Skeletal muscle satellite cell (primary cell): ENCODE measurements at regions not wholly inside any gene's neighbourhood (a gene's known extent, or its start where the extent isn't known, plus 50 kb on each side); places are given as distances from the start of the nearest gene placed in this dataset.

Source experiments
- H3K27me3 ChIP-seq: 2 replicates; pipeline ENCODE4 v1.7.0; 2013; ENCODE audit warnings: low read length; ENCODE audit not compliant: control insufficient read depth, insufficient read depth
- H3K36me3 ChIP-seq: 2 replicates; pipeline ENCODE4 v1.7.0; 2013; ENCODE audit warnings: mild to moderate bottlenecking, control low read depth, low read length; ENCODE audit not compliant: insufficient read depth
- H3K4me1 ChIP-seq: 2 replicates; pipeline ENCODE4 v1.7.0; 2013; ENCODE audit warnings: low read length; ENCODE audit not compliant: control insufficient read depth, insufficient read depth
- H3K4me2 ChIP-seq: 2 replicates; pipeline ENCODE4 v1.7.0; 2013; ENCODE audit warnings: mild to moderate bottlenecking, low read length
- H3K4me3 ChIP-seq: 2 replicates; pipeline ENCODE4 v1.7.0; 2013; ENCODE audit warnings: low read length
- H3K9ac ChIP-seq: 2 replicates; pipeline ENCODE4 v1.7.0; 2013; ENCODE audit warnings: mild to moderate bottlenecking, low read depth, low read length, moderate library complexity
- H3K9me3 ChIP-seq: replicated peaks from 2 replicates; pipeline ENCODE4 v1.7.0; 2013; ENCODE audit warnings: mild to moderate bottlenecking, control low read depth, low read length

GRCh38 chr6:43980004-43980795 lies 147.1 kb downstream of the MRPL14 start:
- no peak overlapping the region for H3K4me2 ChIP-seq
- H3K4me3 ChIP-seq: no peak overlapping the region
- H3K9ac ChIP-seq: no peak overlapping the region
- H3K27me3 ChIP-seq: peaks cover 3% of the 10 kb centered on the region
- no peaks in the 10 kb centered on the region for H3K36me3 ChIP-seq
- H3K9me3 ChIP-seq: no peaks in the 10 kb centered on the region
- peaks cover 9% of the 10 kb centered on the region for H3K4me1 ChIP-seq

- Histone ChIP-seq H3K9ac (no peak overlapping the region), H3K36me3 (no peaks in the 10 kb centered on the region), H3K4me3 (no peak overlapping the region), H3K4me1 (peaks cover 15% of the 10 kb centered on the region), H3K27me3 (no peaks in the 10 kb centered on the region), H3K9me3 (no peaks in the 10 kb centered on the region), H3K4me2 (no peak overlapping the region)
Observed at GRCh38 chr6:43979525-43979924, 147.7 kb downstream of the MRPL14 start.

- no peak overlapping the region for H3K4me3 ChIP-seq
- peaks cover 21% of the 10 kb centered on the region for H3K4me1 ChIP-seq
- no peaks in the 10 kb centered on the region for H3K27me3 ChIP-seq
- H3K9ac ChIP-seq: no peak overlapping the region
- H3K9me3 ChIP-seq: no peaks in the 10 kb centered on the region
- H3K36me3 ChIP-seq: no peaks in the 10 kb centered on the region
- no peak overlapping the region for H3K4me2 ChIP-seq
Observed at GRCh38 chr6:43978473-43979346, 148.5 kb downstream of the MRPL14 start.

GRCh38 chr6:43977404-43978111 lies 149.7 kb downstream of the MRPL14 start:
- Histone ChIP-seq H3K4me2 (no peak overlapping the region), H3K27me3 (no peaks in the 10 kb centered on the region), H3K36me3 (no peaks in the 10 kb centered on the region), H3K4me3 (no peak overlapping the region), H3K4me1 (peaks cover 33% of the 10 kb centered on the region), H3K9ac (no peak overlapping the region), H3K9me3 (no peaks in the 10 kb centered on the region)

- Histone ChIP-seq H3K4me3 (no peak overlapping the region), H3K27me3 (no peaks in the 10 kb centered on the region), H3K9me3 (no peaks in the 10 kb centered on the region), H3K36me3 (no peaks in the 10 kb centered on the region), H3K4me2 (no peak overlapping the region), H3K9ac (no peak overlapping the region), H3K4me1 (peaks cover 40% of the 10 kb centered on the region)
Observed at GRCh38 chr6:43976706-43977403, 150.4 kb downstream of the MRPL14 start.

GRCh38 chr6:43974643-43975230 lies 152.5 kb downstream of the MRPL14 start:
- H3K9ac ChIP-seq: no peak overlapping the region
- H3K36me3 ChIP-seq: no peaks in the 10 kb centered on the region
- no peaks in the 10 kb centered on the region for H3K27me3 ChIP-seq
- H3K4me3 ChIP-seq: no peak overlapping the region
- no peak overlapping the region for H3K4me2 ChIP-seq
- H3K4me1 ChIP-seq: peaks cover 42% of the 10 kb centered on the region
- no peaks in the 10 kb centered on the region for H3K9me3 ChIP-seq

- no peaks in the 10 kb centered on the region for H3K9me3 ChIP-seq
- no peaks in the 10 kb centered on the region for H3K36me3 ChIP-seq
- H3K4me2 ChIP-seq: peak overlapping the region; percentile 54
- no peak overlapping the region for H3K9ac ChIP-seq
- H3K4me1 ChIP-seq: peaks cover 38% of the 10 kb centered on the region
- peaks cover 6% of the 10 kb centered on the region for H3K27me3 ChIP-seq
- no peak overlapping the region for H3K4me3 ChIP-seq
Observed at GRCh38 chr6:43973357-43973756, 153.9 kb downstream of the MRPL14 start.

- peak overlapping the region; percentile 12 for H3K4me3 ChIP-seq
- peak overlapping the region; percentile 54 for H3K4me2 ChIP-seq
- H3K9me3 ChIP-seq: no peaks in the 10 kb centered on the region
- peaks cover 35% of the 10 kb centered on the region for H3K4me1 ChIP-seq
- peak overlapping the region; percentile 55 for H3K9ac ChIP-seq
- H3K36me3 ChIP-seq: no peaks in the 10 kb centered on the region
- peaks cover 6% of the 10 kb centered on the region for H3K27me3 ChIP-seq
Observed at GRCh38 chr6:43972913-43973300, 154.3 kb downstream of the MRPL14 start.

- H3K27me3 ChIP-seq: peaks cover 6% of the 10 kb centered on the region
- H3K9ac ChIP-seq: peak overlapping the region; percentile 55
- peak overlapping the region; percentile 54 for H3K4me2 ChIP-seq
- H3K4me1 ChIP-seq: peaks cover 35% of the 10 kb centered on the region
- no peaks in the 10 kb centered on the region for H3K9me3 ChIP-seq
- H3K36me3 ChIP-seq: no peaks in the 10 kb centered on the region
- H3K4me3 ChIP-seq: peak overlapping the region; percentile 12
Observed at GRCh38 chr6:43972179-43972912, 154.9 kb downstream of the MRPL14 start.

- H3K4me2 ChIP-seq: no peak overlapping the region
- no peaks in the 10 kb centered on the region for H3K36me3 ChIP-seq
- no peak overlapping the region for H3K9ac ChIP-seq
- H3K27me3 ChIP-seq: peaks cover 6% of the 10 kb centered on the region
- no peaks in the 10 kb centered on the region for H3K9me3 ChIP-seq
- H3K4me3 ChIP-seq: no peak overlapping the region
- H3K4me1 ChIP-seq: peaks cover 35% of the 10 kb centered on the region
Observed at GRCh38 chr6:43971776-43972126, 155.5 kb downstream of the MRPL14 start.
